HEK293T (cell line): ENCODE measurements at regions not wholly inside any gene's neighbourhood (a gene's known extent, or its start where the extent isn't known, plus 50 kb on each side); places are given as distances from the start of the nearest gene placed in this dataset.

Experiments
- ARNT ChIP-seq: fragments of 450-650 bp; IDR thresholded peaks from 2 replicates; pipeline ENCODE4 v1.6.1; 2017; ENCODE audit warnings: mild to moderate bottlenecking
- BHLHE40 ChIP-seq: fragments of 450-650 bp; IDR thresholded peaks from 2 replicates; pipeline ENCODE4 v1.6.1; 2016; ENCODE audit warnings: mild to moderate bottlenecking, moderate library complexity, borderline replicate concordance
- ELF4 ChIP-seq: fragments of 450-650 bp; IDR thresholded peaks from 2 replicates; pipeline ENCODE4 v1.6.1; 2017; ENCODE audit warnings: antibody characterized with exemption
- FOXK2 ChIP-seq: fragments of 450-650 bp; IDR thresholded peaks from 2 replicates; pipeline ENCODE4 v1.6.1; 2016; ENCODE audit warnings: mild to moderate bottlenecking
- FOXM1 ChIP-seq: fragments of 450-650 bp; IDR thresholded peaks from 2 replicates; pipeline ENCODE4 v1.6.1; 2017; ENCODE audit warnings: mild to moderate bottlenecking, borderline replicate concordance
- LEF1 ChIP-seq: fragments of 450-650 bp; IDR thresholded peaks from 2 replicates; pipeline ENCODE4 v1.6.1; 2017; ENCODE audit warnings: mild to moderate bottlenecking, borderline replicate concordance
- SP1 ChIP-seq: fragments of 450-650 bp; IDR thresholded peaks from 2 replicates; pipeline ENCODE4 v1.6.1; 2017
- SUZ12 ChIP-seq: fragments of 450-650 bp; IDR thresholded peaks from 2 replicates; pipeline ENCODE4 v1.6.1; 2016; ENCODE audit warnings: mild to moderate bottlenecking
- TARDBP ChIP-seq: fragments of 450-650 bp; IDR thresholded peaks from 2 replicates; pipeline ENCODE4 v1.6.1; 2016

GRCh38 chr4:4696530-4696929 lies 154.7 kb upstream of the STX18 start:
- TF ChIP-seq ARNT (no peak), ELF4 (no peak), SP1 (no peak), TARDBP (no peak), BHLHE40 (no peak), FOXM1 (no peak), SUZ12 (no peak), LEF1 (no peak), FOXK2 (no peak)
